HCT116 (cell line): ENCODE measurements at regions not wholly inside any gene's neighbourhood (a gene's known extent, or its start where the extent isn't known, plus 50 kb on each side); places are given as distances from the start of the nearest gene placed in this dataset.

Experiments used
- ATAC-seq: fragments of 200-7000 bp; cut with Tn5 transposase; 2 replicates; pipeline ENCODE4 v1.9.1; 2020; ENCODE audit warnings: mild to moderate bottlenecking, moderate library complexity
- BruUV-seq: library from RNA; stranded (reverse); fragments of 400-500 nt; replicated peaks from 2 replicates; lab custom pipeline; 2021; lab: Mats Ljungman, UMichigan
- CTCF ChIA-PET: fragments of 300-600 bp; sonication (Branson Sonifier 250); formaldehyde crosslinking; loops from one replicate; lab custom pipeline; 2021; ENCODE audit warnings: antibody characterized with exemption; lab: Charles Lee
- POLR2A ChIA-PET: fragments of 300-600, 350-600 bp; sonication (Branson Sonifier 250); formaldehyde crosslinking; loops from one replicate; lab custom pipeline; 2021; ENCODE audit warnings: antibody characterized with exemption; lab: Charles Lee
- RAD21 ChIA-PET, 2 experiments: fragments of 300-600 bp; sonication (Branson Sonifier 250); formaldehyde crosslinking; loops; one replicate each; lab custom pipeline; 2023; ENCODE audit warnings: low total read pairs in 2 of 2; ENCODE audit not compliant: uncharacterized antibody in 2 of 2, unreplicated experiment in 2 of 2, low non-redundant PET in 1 of 2; lab: Charles Lee
- DNase-seq: peaks from one replicate; pipeline ENCODE4 v3.0.0-alpha.2; 2010; ENCODE audit warnings: low read depth, low spot score
- H2AFZ ChIP-seq: fragments of 200-600 bp; shearing (Covaris generic), sonication (generic); 2 replicates; pipeline ENCODE4 v1.6.1; 2017; ENCODE audit warnings: low read depth, mixed run types, mixed read lengths, antibody characterized with exemption, low read length; ENCODE audit not compliant: poor library complexity, severe bottlenecking
- H3K27ac ChIP-seq: 2 replicates; pipeline ENCODE4 v1.5.1; 2012; ENCODE audit warnings: low read depth, low read length
- H3K27me3 ChIP-seq: fragments of 200-600 bp; sonication (generic); 2 replicates; pipeline ENCODE4 v1.6.1; 2016; ENCODE audit warnings: mixed run types, low read length, mixed read lengths; ENCODE audit not compliant: insufficient read depth
- H3K36me3 ChIP-seq, 2 experiments: fragments of 200-500 bp in 1 of 2; fragments of 200-600 bp in 1 of 2; sonication (Bioruptor generic) in 1 of 2; sonication (generic) in 1 of 2; 2 replicates each; pipeline versions ENCODE4 v1.5.1 to v1.6.1; 2014 to 2016; ENCODE audit warnings: low read length in 2 of 2, inconsistent platforms in 1 of 2, mixed read lengths in 1 of 2, mixed run types in 1 of 2; ENCODE audit not compliant: insufficient read depth in 2 of 2, control insufficient read depth in 1 of 2
- H3K4me1 ChIP-seq, 2 experiments: fragments of 200-600 bp in 1 of 2; sonication (generic) in 1 of 2; 2 replicates each; pipeline versions ENCODE4 v1.5.1 to v1.6.1; 2012 to 2017; ENCODE audit warnings: low read length in 2 of 2, inconsistent platforms in 1 of 2, mild to moderate bottlenecking in 1 of 2, mixed read lengths in 1 of 2, mixed run types in 1 of 2, moderate library complexity in 1 of 2; ENCODE audit not compliant: insufficient read depth in 2 of 2, control insufficient read depth in 1 of 2
- H3K4me2 ChIP-seq: fragments of 200-600 bp; sonication (generic); 2 replicates; pipeline ENCODE4 v1.6.1; 2017; ENCODE audit warnings: mixed run types, low read length, mixed read lengths
- H3K4me3 ChIP-seq, 2 experiments: fragments of 200-600 bp in 1 of 2; sonication (generic) in 1 of 2; replicated peaks in 1 of 2; 2 replicates each; pipeline ENCODE4 v1.5.1; 2011 to 2016; ENCODE audit warnings: low read length in 2 of 2, control low read depth in 1 of 2, low read depth in 1 of 2, mild to moderate bottlenecking in 1 of 2, mixed read lengths in 1 of 2, mixed run types in 1 of 2
- H3K79me2 ChIP-seq: fragments of 200-600 bp; sonication (generic); 2 replicates; pipeline ENCODE4 v1.6.1; 2017; ENCODE audit warnings: mild to moderate bottlenecking, mixed run types, low read length, moderate library complexity, mixed read lengths; ENCODE audit not compliant: insufficient read depth
- H3K9ac ChIP-seq: fragments of 200-600 bp; sonication (generic); 2 replicates; pipeline ENCODE4 v1.6.1; 2016; ENCODE audit warnings: low read length, mixed read lengths
- H3K9me2 ChIP-seq: fragments of 200-600 bp; sonication (generic), shearing (Covaris generic); 2 replicates; pipeline ENCODE4 v1.6.1; 2017; ENCODE audit warnings: mixed run types, mild to moderate bottlenecking, moderate library complexity; ENCODE audit not compliant: insufficient read depth
- H3K9me3 ChIP-seq, 2 experiments: fragments of 200-500 bp in 1 of 2; fragments of 200-600 bp in 1 of 2; sonication (Bioruptor generic) in 1 of 2; sonication (generic) in 1 of 2; 2 replicates each; pipeline ENCODE4 v1.6.1; 2014 to 2017; ENCODE audit warnings: low read length in 2 of 2, mixed read lengths in 2 of 2, inconsistent platforms in 1 of 2, low read depth in 1 of 2, mild to moderate bottlenecking in 1 of 2, mixed run types in 1 of 2, moderate library complexity in 1 of 2; ENCODE audit not compliant: control insufficient read depth in 1 of 2, insufficient read depth in 1 of 2
- H4K20me1 ChIP-seq: fragments of 200-600 bp; sonication (generic), shearing (Covaris generic); 2 replicates; pipeline ENCODE4 v1.6.1; 2017; ENCODE audit warnings: mixed run types, mild to moderate bottlenecking, moderate library complexity; ENCODE audit not compliant: insufficient read depth
- CEBPB ChIP-seq: IDR thresholded peaks from 2 replicates; pipeline ENCODE4 v1.6.1; 2012; ENCODE audit warnings: low read depth
- EGR1 ChIP-seq: IDR thresholded peaks from 2 replicates; pipeline ENCODE4 v1.6.1; 2012; ENCODE audit warnings: low read depth
- ELF1 ChIP-seq: IDR thresholded peaks from 2 replicates; pipeline ENCODE4 v1.6.1; 2012; ENCODE audit warnings: low read depth, borderline replicate concordance
- EZH2 ChIP-seq: fragments of 200-600 bp; sonication (generic); IDR thresholded peaks from 2 replicates; pipeline ENCODE4 v1.6.1; 2017; ENCODE audit warnings: antibody characterized with exemption, mixed run types
- EZH2phosphoT487 ChIP-seq: fragments of 200-600 bp; IDR thresholded peaks from 2 replicates; pipeline ENCODE4 v1.6.1; 2018; ENCODE audit warnings: antibody characterized with exemption, borderline replicate concordance
- FOSL1 ChIP-seq: IDR thresholded peaks from 2 replicates; pipeline ENCODE4 v1.6.1; 2012; ENCODE audit warnings: low read depth
- JUND ChIP-seq: IDR thresholded peaks from 2 replicates; pipeline ENCODE4 v1.6.1; 2012
- POLR2A ChIP-seq: IDR thresholded peaks from 2 replicates; pipeline ENCODE4 v1.7.0; 2011; ENCODE audit warnings: borderline replicate concordance; ENCODE audit not compliant: insufficient read depth, insufficient read length; ENCODE audit errors: extremely low read depth
- RAD21 ChIP-seq: IDR thresholded peaks from 2 replicates; pipeline ENCODE4 v1.6.1; 2012; ENCODE audit warnings: low read depth, mild to moderate bottlenecking
- SIN3A ChIP-seq: IDR thresholded peaks from 2 replicates; pipeline ENCODE4 v1.6.1; 2012; ENCODE audit warnings: low read depth
- SP1 ChIP-seq: IDR thresholded peaks from 2 replicates; pipeline ENCODE4 v1.6.1; 2012; ENCODE audit warnings: low read depth
- TCF7L2 ChIP-seq: IDR thresholded peaks from 2 replicates; pipeline ENCODE4 v1.7.0; 2011; ENCODE audit warnings: borderline replicate concordance, inconsistent platforms; ENCODE audit not compliant: insufficient read depth, insufficient read length; ENCODE audit errors: extremely low read depth
- YY1 ChIP-seq: IDR thresholded peaks from 2 replicates; pipeline ENCODE4 v1.6.1; 2011; ENCODE audit warnings: low read length, low read depth, moderate library complexity, mild to moderate bottlenecking; ENCODE audit not compliant: insufficient replicate concordance; ENCODE audit errors: extremely low read depth
- ZFX ChIP-seq: fragments of 450-650 bp; IDR thresholded peaks from 2 replicates; pipeline ENCODE4 v1.6.1; 2017
- ZNF274 ChIP-seq: fragments of 200-500 bp; sonication (Bioruptor generic); IDR thresholded peaks from 2 replicates; pipeline ENCODE4 v1.6.1; 2014; ENCODE audit warnings: mild to moderate bottlenecking, low read depth, low read length, inconsistent platforms
- intact Hi-C: fragments of 100-400 bp; cut with micrococcal nuclease; formaldehyde crosslinking; loops from 2 replicates; pipeline ENCODE4 v1.10.0; 2022
- TF ChIP-seq, protein P1 (sequence below), 3 experiments: fragments of 200-600 bp in 1 of 3; sonication (generic) in 1 of 3; IDR thresholded peaks in 2 of 3; conservative IDR thresholded peaks in 1 of 3; 2 replicates each; pipeline ENCODE4 v1.5.1; 2012 to 2017; ENCODE audit warnings: low read depth in 2 of 3, low read length in 2 of 3, antibody characterized with exemption in 1 of 3, borderline replicate concordance in 1 of 3, control low read depth in 1 of 3, mild to moderate bottlenecking in 1 of 3, mixed read lengths in 1 of 3, mixed run types in 1 of 3, moderate library complexity in 1 of 3; ENCODE audit not compliant: insufficient read depth in 1 of 3
- TF ChIP-seq, protein P2 (sequence below): IDR thresholded peaks from 2 replicates; pipeline ENCODE4 v1.6.1; 2012
- TF ChIP-seq, protein P3 (sequence below): IDR thresholded peaks from 2 replicates; pipeline ENCODE4 v1.6.1; 2011; ENCODE audit warnings: mild to moderate bottlenecking, low read length, moderate library complexity; ENCODE audit not compliant: insufficient replicate concordance; ENCODE audit errors: extremely low read depth
- TF ChIP-seq, protein P4 (sequence below): IDR thresholded peaks from 2 replicates; pipeline ENCODE4 v1.6.1; 2012

DNA sequence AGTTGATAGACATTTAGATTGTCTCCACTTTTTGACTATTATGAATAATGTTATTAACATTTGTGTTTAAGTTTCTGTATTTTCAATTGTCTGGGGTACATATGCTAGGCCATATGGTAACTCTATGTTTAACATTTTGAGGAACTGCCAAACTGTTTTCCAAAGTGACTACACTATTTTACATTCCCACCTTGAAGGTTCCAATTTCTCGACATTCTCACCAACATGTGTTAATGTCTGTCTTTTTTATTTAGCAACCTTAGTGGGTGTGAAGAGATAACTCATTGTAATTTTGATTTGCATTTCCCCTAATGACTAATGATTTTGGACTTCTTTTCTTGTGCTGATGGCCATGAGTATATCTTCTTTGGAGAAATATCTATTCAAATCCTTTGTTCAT lies 832.4 kb downstream of the DNAJB9 start (continued):
- TF ChIP-seq TCF7L2, result no peak

DNA sequence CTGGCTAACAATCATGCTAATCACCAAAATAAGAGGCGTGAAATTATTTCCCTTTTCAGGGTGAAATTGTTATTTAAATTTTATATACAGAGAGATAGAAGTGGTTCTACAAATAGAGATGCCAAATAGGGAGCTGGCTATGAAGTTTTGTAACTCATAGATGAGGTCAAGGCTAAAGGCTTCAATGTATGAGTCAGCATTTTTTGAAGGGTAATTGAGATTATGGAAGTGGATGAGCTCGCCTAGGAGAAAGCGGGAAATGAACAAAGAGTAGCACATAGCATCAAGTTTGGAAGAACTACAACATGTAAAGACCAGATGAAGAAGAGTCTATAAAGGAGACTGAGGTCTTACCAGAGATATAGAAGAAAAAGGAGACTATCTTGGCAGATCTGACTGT lies 838.1 kb downstream of the DNAJB9 start:
- ChIA-PET CTCF (no interaction called here), POLR2A (no interaction called here), RAD21 (no interaction called here)
- Histone ChIP-seq H3K4me1 (no peaks in the 10 kb centered on the region), H3K4me3 (no peak overlapping the region), H3K27me3 (no peaks in the 10 kb centered on the region), H3K9me3 (no peaks in the 10 kb centered on the region), H3K79me2 (no peaks in the 10 kb centered on the region), H3K4me2 (no peak overlapping the region), H3K9me2 (no peaks in the 10 kb centered on the region), H3K27ac (no peak overlapping the region), H3K9ac (no peak overlapping the region), H4K20me1 (no peaks in the 10 kb centered on the region), H3K36me3 (no peaks in the 10 kb centered on the region), H2AFZ (no peak overlapping the region)
- no peak for DNase-seq
- TF ChIP-seq, protein P1, sequence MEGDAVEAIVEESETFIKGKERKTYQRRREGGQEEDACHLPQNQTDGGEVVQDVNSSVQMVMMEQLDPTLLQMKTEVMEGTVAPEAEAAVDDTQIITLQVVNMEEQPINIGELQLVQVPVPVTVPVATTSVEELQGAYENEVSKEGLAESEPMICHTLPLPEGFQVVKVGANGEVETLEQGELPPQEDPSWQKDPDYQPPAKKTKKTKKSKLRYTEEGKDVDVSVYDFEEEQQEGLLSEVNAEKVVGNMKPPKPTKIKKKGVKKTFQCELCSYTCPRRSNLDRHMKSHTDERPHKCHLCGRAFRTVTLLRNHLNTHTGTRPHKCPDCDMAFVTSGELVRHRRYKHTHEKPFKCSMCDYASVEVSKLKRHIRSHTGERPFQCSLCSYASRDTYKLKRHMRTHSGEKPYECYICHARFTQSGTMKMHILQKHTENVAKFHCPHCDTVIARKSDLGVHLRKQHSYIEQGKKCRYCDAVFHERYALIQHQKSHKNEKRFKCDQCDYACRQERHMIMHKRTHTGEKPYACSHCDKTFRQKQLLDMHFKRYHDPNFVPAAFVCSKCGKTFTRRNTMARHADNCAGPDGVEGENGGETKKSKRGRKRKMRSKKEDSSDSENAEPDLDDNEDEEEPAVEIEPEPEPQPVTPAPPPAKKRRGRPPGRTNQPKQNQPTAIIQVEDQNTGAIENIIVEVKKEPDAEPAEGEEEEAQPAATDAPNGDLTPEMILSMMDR (IDR thresholded peaks at IDR 0.05 in 2 of 3, conservative IDR thresholded peaks at IDR 0.05 in 1 of 3; ENCODE audit: borderline replicate concordance in 1 of 3, insufficient read depth in 1 of 3, low read depth in 2 of 3, low read length in 2 of 3), result no peak
- TF ChIP-seq ELF1 (no peak), YY1 (no peak), TCF7L2 (no peak), POLR2A (no peak), ZNF274 (no peak), EGR1 (no peak), SP1 (no peak), EZH2 (no peak), ZFX (no peak), CEBPB (no peak), SIN3A (no peak), RAD21 (no peak), JUND (no peak), EZH2phosphoT487 (no peak), FOSL1 (no peak)
- TF ChIP-seq, protein P2, sequence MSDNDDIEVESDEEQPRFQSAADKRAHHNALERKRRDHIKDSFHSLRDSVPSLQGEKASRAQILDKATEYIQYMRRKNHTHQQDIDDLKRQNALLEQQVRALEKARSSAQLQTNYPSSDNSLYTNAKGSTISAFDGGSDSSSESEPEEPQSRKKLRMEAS, result no peak
- TF ChIP-seq, protein P3, sequence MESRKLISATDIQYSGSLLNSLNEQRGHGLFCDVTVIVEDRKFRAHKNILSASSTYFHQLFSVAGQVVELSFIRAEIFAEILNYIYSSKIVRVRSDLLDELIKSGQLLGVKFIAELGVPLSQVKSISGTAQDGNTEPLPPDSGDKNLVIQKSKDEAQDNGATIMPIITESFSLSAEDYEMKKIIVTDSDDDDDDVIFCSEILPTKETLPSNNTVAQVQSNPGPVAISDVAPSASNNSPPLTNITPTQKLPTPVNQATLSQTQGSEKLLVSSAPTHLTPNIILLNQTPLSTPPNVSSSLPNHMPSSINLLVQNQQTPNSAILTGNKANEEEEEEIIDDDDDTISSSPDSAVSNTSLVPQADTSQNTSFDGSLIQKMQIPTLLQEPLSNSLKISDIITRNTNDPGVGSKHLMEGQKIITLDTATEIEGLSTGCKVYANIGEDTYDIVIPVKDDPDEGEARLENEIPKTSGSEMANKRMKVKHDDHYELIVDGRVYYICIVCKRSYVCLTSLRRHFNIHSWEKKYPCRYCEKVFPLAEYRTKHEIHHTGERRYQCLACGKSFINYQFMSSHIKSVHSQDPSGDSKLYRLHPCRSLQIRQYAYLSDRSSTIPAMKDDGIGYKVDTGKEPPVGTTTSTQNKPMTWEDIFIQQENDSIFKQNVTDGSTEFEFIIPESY, result no peak
- TF ChIP-seq, protein P4, sequence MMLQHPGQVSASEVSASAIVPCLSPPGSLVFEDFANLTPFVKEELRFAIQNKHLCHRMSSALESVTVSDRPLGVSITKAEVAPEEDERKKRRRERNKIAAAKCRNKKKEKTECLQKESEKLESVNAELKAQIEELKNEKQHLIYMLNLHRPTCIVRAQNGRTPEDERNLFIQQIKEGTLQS, result no peak
- no TSS peak for BruUV-seq
- ATAC-seq, result no peak
- intact Hi-C loops, result no loop called here
